Posterior vena cava (tissue), 2 donors: ENCODE measurements at regions not wholly inside any gene's neighbourhood (a gene's known extent, or its start where the extent isn't known, plus 50 kb on each side); places are given as distances from the start of the nearest gene placed in this dataset.

Experiments used
- DNase-seq: peaks from one replicate; pipeline ENCODE4 v3.0.0-alpha.2; 2020; ENCODE audit warnings: low spot score
- intact Hi-C, 2 donors: fragments of 100-400 bp; cut with DNase I; formaldehyde crosslinking; loops; one replicate each; pipeline versions ENCODE4 v1.14.1 to v1.14.2; 2022 to 2023
- donor health status: DM: yes; HTN: yes; CAD: no.
- donor health status: DM: yes; HTN: yes; CAD: no.

- intact Hi-C loops, result loop anchor here in 1 of 2 donors (1.0 kb wide), 1 partner anchor 9 kb away; no protein-coding TSS in a partner anchor
- peak; percentile 47 for DNase-seq
Measured at GRCh38 chr20:56817780-56818675, 188.9 kb downstream of the TFAP2C start.

GRCh38 chr20:56820984-56821383, 191.9 kb downstream of the TFAP2C start:
- intact Hi-C loops, result no loop called here
- peak; percentile 54 for DNase-seq

GRCh38 chr20:56826306-56826704, 197.2 kb downstream of the TFAP2C start:
- intact Hi-C loops, result no loop called here
- DNase-seq, result no peak

GRCh38 chr20:56826705-56827665, 197.9 kb downstream of the TFAP2C start:
- intact Hi-C loops, result loop anchor here in 1 of 2 donors (1.0 kb wide), 1 partner anchor 10 kb away; no protein-coding TSS in a partner anchor
- no peak for DNase-seq

GRCh38 chr20:56827763-56828162, 198.7 kb downstream of the TFAP2C start:
- DNase-seq, result no peak
- intact Hi-C loops, result loop anchor here in 1 of 2 donors (1.0 kb wide), 1 partner anchor 10 kb away; no protein-coding TSS in a partner anchor

GRCh38 chr20:56828402-56828801, 199.3 kb downstream of the TFAP2C start:
- no peak for DNase-seq
- intact Hi-C loops, result no loop called here

GRCh38 chr20:56829788-56830385, 200.8 kb downstream of the TFAP2C start:
- intact Hi-C loops, result no loop called here

GRCh38 chr20:56831795-56832194, 202.7 kb downstream of the TFAP2C start:
- intact Hi-C loops, result no loop called here
- DNase-seq, result no peak

More at GRCh38 chr20:56829788-56830385, 200.8 kb downstream of the TFAP2C start:
- no peak for DNase-seq

- intact Hi-C loops, result no loop called here
- no peak for DNase-seq
Measured at GRCh38 chr20:56833427-56833826, 204.3 kb downstream of the TFAP2C start.

- DNase-seq, result no peak
- intact Hi-C loops, result no loop called here
Measured at GRCh38 chr20:56835829-56836550, 206.9 kb downstream of the TFAP2C start.

GRCh38 chr20:56839222-56839621, 210.1 kb downstream of the TFAP2C start:
- no peak for DNase-seq

GRCh38 chr20:56839786-56840185, 210.7 kb downstream of the TFAP2C start:
- no peak for DNase-seq
- intact Hi-C loops, result loop anchor here in 1 of 2 donors (10.0 kb wide), 1 partner anchor 1905 kb away; no protein-coding TSS in a partner anchor

More at GRCh38 chr20:56839222-56839621, 210.1 kb downstream of the TFAP2C start:
- intact Hi-C loops, result no loop called here

GRCh38 chr20:56840716-56841261, 211.7 kb downstream of the TFAP2C start:
- DNase-seq, result no peak
- intact Hi-C loops, result loop anchor here in 1 of 2 donors (10.0 kb wide), 1 partner anchor 1906 kb away; no protein-coding TSS in a partner anchor

- intact Hi-C loops, result loop anchor here in 1 of 2 donors (10.0 kb wide), 1 partner anchor 1907 kb away; no protein-coding TSS in a partner anchor
- DNase-seq, result no peak
Measured at GRCh38 chr20:56841346-56841908, 212.3 kb downstream of the TFAP2C start.

- DNase-seq, result no peak
Measured at GRCh38 chr20:56842056-56842455, 212.9 kb downstream of the TFAP2C start.

GRCh38 chr20:56843386-56843785, 214.3 kb downstream of the TFAP2C start:
- intact Hi-C loops, result loop anchor here in 1 of 2 donors (10.0 kb wide), 1 partner anchor 1909 kb away; no protein-coding TSS in a partner anchor
- DNase-seq, result no peak

More at GRCh38 chr20:56842056-56842455, 212.9 kb downstream of the TFAP2C start:
- intact Hi-C loops, result loop anchor here in 1 of 2 donors (10.0 kb wide), 1 partner anchor 1907 kb away; no protein-coding TSS in a partner anchor

GRCh38 chr20:56843817-56844216, 214.7 kb downstream of the TFAP2C start:
- DNase-seq, result no peak
- intact Hi-C loops, result loop anchor here in 1 of 2 donors (10.0 kb wide), 1 partner anchor 1909 kb away; no protein-coding TSS in a partner anchor
